C4-2B (cell line): ENCODE measurements at regions not wholly inside any gene's neighbourhood (a gene's known extent, or its start where the extent isn't known, plus 50 kb on each side); places are given as distances from the start of the nearest gene placed in this dataset.

Experiments
- H3K27ac ChIP-seq: fragments of 450-650 bp; 2 replicates; pipeline ENCODE4 v1.5.1; 2017
- CTCF ChIP-seq: fragments of 450-650 bp; conservative IDR thresholded peaks from 2 replicates; pipeline ENCODE4 v1.5.1; 2017; ENCODE audit warnings: mild to moderate bottlenecking
- ZFX ChIP-seq: fragments of 450-650 bp; IDR thresholded peaks from 2 replicates; pipeline ENCODE4 v1.6.1; 2017

DNA sequence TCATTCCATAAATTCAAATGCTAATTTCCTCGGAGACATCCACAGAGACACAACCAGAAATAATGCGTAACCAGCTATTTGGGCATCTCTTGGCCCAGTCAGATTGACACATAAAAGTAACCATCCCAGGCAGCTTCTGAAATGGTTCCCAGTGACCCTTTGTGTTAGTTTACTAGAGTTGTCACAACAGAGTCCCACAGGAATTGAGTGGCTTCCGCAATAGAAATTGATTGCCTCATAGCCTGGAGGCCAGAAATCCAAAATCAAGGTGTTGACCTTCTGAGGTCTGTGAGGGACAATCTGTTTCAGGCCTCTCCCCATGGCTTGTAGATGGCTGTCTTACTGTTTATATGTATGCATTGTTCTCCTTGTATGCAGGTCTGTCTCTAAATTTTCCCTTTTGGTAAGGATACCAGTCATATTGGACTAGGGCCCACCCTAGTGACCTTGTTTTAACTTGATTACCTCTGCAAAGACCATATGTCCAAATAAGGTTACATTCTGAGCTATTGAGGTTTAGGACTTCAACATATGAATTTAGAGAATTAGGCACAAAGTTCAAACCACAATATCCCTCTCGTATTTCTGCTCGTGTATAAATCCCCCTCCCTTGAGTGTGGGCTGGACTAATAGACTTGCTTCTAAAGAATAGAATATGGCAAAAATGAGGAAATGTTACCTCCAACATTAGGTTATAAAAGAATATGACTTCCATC, 78.2 kb upstream of the FGGY start:
- no peak overlapping the region for H3K27ac ChIP-seq
- TF ChIP-seq ZFX = no peak
- TF ChIP-seq CTCF = no peak

GRCh38 chr1:59219916-59220315, 77.0 kb upstream of the FGGY start:
- TF ChIP-seq CTCF = no peak
- no peak for TF ChIP-seq ZFX
- H3K27ac ChIP-seq = no peak overlapping the region

- no peak overlapping the region for H3K27ac ChIP-seq
- TF ChIP-seq ZFX (no peak), CTCF (no peak)
These were observed 76.5 kb upstream of the FGGY start for GRCh38 chr1:59220356-59220755.

GRCh38 chr1:59223198-59223597, 73.7 kb upstream of the FGGY start:
- no peak overlapping the region; the same call in 1 of the 2 replicates for H3K27ac ChIP-seq
- TF ChIP-seq ZFX (no peak), CTCF (no peak)

DNA sequence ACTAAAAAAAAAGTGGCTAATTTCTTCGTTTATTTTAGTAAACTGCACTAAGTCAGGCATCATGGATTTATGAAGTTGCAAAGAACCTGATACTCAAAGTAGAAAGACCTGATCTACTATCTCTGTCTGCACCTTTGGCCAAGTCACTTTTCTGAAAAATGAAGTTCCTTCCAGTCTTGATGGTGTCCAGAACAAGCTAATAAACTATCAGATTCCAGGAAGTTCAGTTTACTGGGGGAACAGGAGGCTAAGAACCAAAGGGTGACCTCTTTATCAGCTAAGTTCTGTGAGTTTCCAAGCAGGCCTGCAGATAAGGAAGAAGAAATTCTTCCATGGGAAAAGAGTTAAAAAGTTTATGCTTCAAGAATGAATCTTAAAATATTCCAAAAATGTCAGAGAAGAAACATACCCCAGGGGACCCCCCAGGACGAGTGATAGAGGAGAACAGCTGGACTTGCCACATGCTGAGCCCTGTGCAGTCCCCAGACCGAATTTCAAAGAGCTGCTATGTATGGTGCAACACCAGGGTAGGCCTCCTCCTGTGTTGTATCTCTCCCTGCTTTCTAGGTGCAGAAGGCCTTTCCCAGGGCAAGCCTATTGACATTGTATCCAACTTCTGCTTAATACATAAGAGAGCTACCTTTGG, 72.8 kb upstream of the FGGY start:
- peak overlapping the region; percentile 58 for H3K27ac ChIP-seq
- TF ChIP-seq CTCF (no peak), ZFX (no peak)

GRCh38 chr1:59225594-59226316, 71.1 kb upstream of the FGGY start:
- peak overlapping the region; percentile 34 for H3K27ac ChIP-seq
- TF ChIP-seq CTCF (no peak), ZFX (no peak)

DNA sequence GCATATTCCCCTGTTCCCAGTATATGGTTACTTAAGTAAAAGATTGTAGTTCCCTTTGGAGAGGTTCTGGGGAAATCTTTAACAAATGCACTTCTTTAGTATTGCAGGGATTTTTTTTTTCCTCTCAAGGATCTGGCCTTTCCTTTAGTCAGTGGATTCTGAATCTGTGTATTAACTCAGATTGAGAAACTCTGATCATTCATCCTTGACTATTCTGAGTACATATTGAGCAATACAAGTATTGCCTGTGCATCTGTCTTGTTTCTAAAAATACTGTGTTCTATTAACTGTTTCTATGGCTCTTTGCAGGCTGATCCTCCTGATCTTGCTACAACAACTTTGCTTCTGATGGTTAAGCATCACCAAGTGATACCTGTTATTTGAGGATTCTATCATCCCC, 67.8 kb upstream of the FGGY start:
- H3K27ac ChIP-seq = no peak overlapping the region
- TF ChIP-seq CTCF = no peak
- no peak for TF ChIP-seq ZFX
